ENCODE measurements at regions not wholly inside any gene's neighbourhood (a gene's known extent, or its start where the extent isn't known, plus 50 kb on each side); places are given as distances from the start of the nearest gene placed in this dataset.

DNA sequence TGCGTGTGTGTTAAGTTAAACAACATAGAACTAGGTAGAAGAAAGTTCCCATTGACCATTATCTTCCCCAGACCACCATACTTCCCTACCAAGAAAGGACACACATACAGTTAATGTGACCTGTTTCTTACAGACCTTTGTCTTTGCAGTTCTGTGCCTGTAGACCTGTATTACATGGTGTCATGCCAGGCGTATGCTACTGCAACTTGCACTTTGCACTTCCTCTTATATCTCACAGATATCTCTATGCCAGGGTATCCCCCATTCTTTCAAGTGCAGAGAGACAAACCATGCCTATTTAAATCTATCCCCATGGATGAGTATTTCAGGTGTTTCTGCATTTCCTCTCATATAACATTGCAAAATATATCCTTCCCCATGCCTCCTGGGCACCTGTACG is 136.8 kb upstream of the PKDCC start:
- in situ Hi-C loops (cut with MboI): no loop called here
- H3K4me3 ChIP-seq: no peak overlapping the region
- WGBS (ENCODE audit: insufficient coverage, insufficient replicate concordance, low lambda C conversion rate, missing lambda C conversion rate): 30% methylated on average over 3 of the region's 3 CpGs
- peaks cover 0 to 2% of the 10 kb centered on the region in 2 experiments; a peak in 1 of 4 replicates for H3K27me3 ChIP-seq (replicated peaks in 1 of 2; ENCODE audit: control insufficient read depth in 2 of 2, insufficient read depth in 2 of 2, low read length in 1 of 2)
- no peaks in the 10 kb centered on the region for H3K36me3 ChIP-seq (ENCODE audit: control insufficient read depth in 2 of 2, insufficient read depth in 2 of 2, low read length in 1 of 2)
- H2AFZ ChIP-seq (ENCODE audit: control insufficient read depth, low read depth, low read length): no peak overlapping the region
- RAD21 ChIA-PET (ENCODE audit: unreplicated experiment): no interaction called here
- H3K4me2 ChIP-seq (ENCODE audit: control insufficient read depth, insufficient read depth): no peak overlapping the region
- no peaks in the 10 kb centered on the region; the same call in 2 of the 3 replicates for H3K9me3 ChIP-seq (replicated peaks; ENCODE audit: control insufficient read depth, insufficient read depth, low read length)
- DNase-seq (ENCODE audit: low read depth, low spot score): no peak
- FAIRE-seq: no peak
- no peaks in the 10 kb centered on the region for H4K20me1 ChIP-seq (ENCODE audit: control insufficient read depth, insufficient read depth)
- no peaks in the 10 kb centered on the region for H3K4me1 ChIP-seq (ENCODE audit: control insufficient read depth, insufficient read depth, low read length)
- no peak overlapping the region for H3K27ac ChIP-seq (ENCODE audit: control insufficient read depth, insufficient read depth)
- no peak overlapping the region for H3K9ac ChIP-seq (ENCODE audit: control insufficient read depth, insufficient read depth, low read length)
- SMC1A ChIA-PET (ENCODE audit: uncharacterized antibody, unreplicated experiment): interaction anchor here (0.6 kb wide), 1 partner anchor 19 kb away, joined by 3 read pairs; no protein-coding TSS in a partner anchor
- no peak for TF ChIP-seq SP1 (IDR thresholded peaks at IDR 0.05; ENCODE audit: low read depth, low read length)
- peak; percentile 58; the same call in 1 of the 2 replicates for TF ChIP-seq SPI1 (IDR thresholded peaks at IDR 0.05; ENCODE audit: borderline replicate concordance, insufficient read depth, low read depth, low read length)
- TF ChIP-seq IRF3 (IDR thresholded peaks at IDR 0.05): no peak
- POLR2A ChIA-PET: no interaction called here
- H3K79me2 ChIP-seq (ENCODE audit: control insufficient read depth, insufficient read depth, low read length): no peaks in the 10 kb centered on the region
- intact Hi-C loops (cut with micrococcal nuclease; ENCODE audit: unreplicated experiment): no loop called here
- ATAC-seq: peak; percentile 65
- CTCF ChIA-PET: no interaction called here
- no TSS peak for BruUV-seq (replicated peaks)

DNA sequence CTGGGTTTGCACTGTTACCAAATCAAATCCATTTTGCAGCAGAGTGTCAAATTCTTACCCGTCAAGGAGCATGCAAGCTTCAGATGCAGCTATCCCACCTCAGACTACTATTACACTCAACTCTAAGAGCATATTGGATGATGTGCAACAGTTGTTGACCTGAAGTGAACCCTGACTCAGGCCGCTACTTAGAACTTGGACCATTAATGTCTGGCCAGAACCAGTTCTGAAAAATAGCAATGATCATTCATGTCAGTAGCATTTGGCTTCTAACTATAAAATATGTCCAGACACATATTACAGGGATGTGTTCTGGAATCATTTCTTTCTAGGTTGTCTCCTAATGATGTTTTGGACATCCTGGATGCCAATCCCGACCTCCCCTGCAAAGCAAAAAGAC is 135.5 kb upstream of the PKDCC start:
- ChIA-PET SMC1A (ENCODE audit: uncharacterized antibody, unreplicated experiment) (no interaction called here), RAD21 (ENCODE audit: unreplicated experiment) (no interaction called here), CTCF (no interaction called here), POLR2A (no interaction called here)
- H3K27me3 ChIP-seq (replicated peaks in 1 of 2; ENCODE audit: control insufficient read depth in 2 of 2, insufficient read depth in 2 of 2, low read length in 1 of 2): peaks cover 0 to 2% of the 10 kb centered on the region in 2 experiments; a peak in 1 of 4 replicates
- no peak overlapping the region for H3K4me2 ChIP-seq (ENCODE audit: control insufficient read depth, insufficient read depth)
- intact Hi-C loops (cut with micrococcal nuclease; ENCODE audit: unreplicated experiment): no loop called here
- no peak overlapping the region for H3K4me3 ChIP-seq
- no peaks in the 10 kb centered on the region for H4K20me1 ChIP-seq (ENCODE audit: control insufficient read depth, insufficient read depth)
- in situ Hi-C loops (cut with MboI): no loop called here
- no peak for DNase-seq (ENCODE audit: low read depth, low spot score)
- no peaks in the 10 kb centered on the region for H3K4me1 ChIP-seq (ENCODE audit: control insufficient read depth, insufficient read depth, low read length)
- H3K36me3 ChIP-seq (ENCODE audit: control insufficient read depth in 2 of 2, insufficient read depth in 2 of 2, low read length in 1 of 2): no peaks in the 10 kb centered on the region
- H3K9ac ChIP-seq (ENCODE audit: control insufficient read depth, insufficient read depth, low read length): no peak overlapping the region
- no peaks in the 10 kb centered on the region; the same call in 2 of the 3 replicates for H3K9me3 ChIP-seq (replicated peaks; ENCODE audit: control insufficient read depth, insufficient read depth, low read length)
- no peak overlapping the region for H2AFZ ChIP-seq (ENCODE audit: control insufficient read depth, low read depth, low read length)
- FAIRE-seq: no peak
- H3K79me2 ChIP-seq (ENCODE audit: control insufficient read depth, insufficient read depth, low read length): no peaks in the 10 kb centered on the region
- no peak overlapping the region for H3K27ac ChIP-seq (ENCODE audit: control insufficient read depth, insufficient read depth)
- WGBS (ENCODE audit: insufficient coverage, insufficient replicate concordance, low lambda C conversion rate, missing lambda C conversion rate): 36% methylated on average over 3 of the region's 3 CpGs
- no TSS peak for BruUV-seq (replicated peaks)
- ATAC-seq: no peak
- no peak for TF ChIP-seq PBX3 (IDR thresholded peaks at IDR 0.05; ENCODE audit: insufficient replicate concordance, low read depth, low read length)
- no peak for TF ChIP-seq BMI1 (IDR thresholded peaks at IDR 0.05; ENCODE audit: borderline replicate concordance)
- no peak for TF ChIP-seq HDAC6 (IDR thresholded peaks at IDR 0.05; ENCODE audit: unreplicated experiment)
- TF ChIP-seq ATF3 (IDR thresholded peaks at IDR 0.05; ENCODE audit: borderline replicate concordance, extremely low read depth, low read depth, low read length): no peak
- TF ChIP-seq IRF3 (IDR thresholded peaks at IDR 0.05): no peak
- TF ChIP-seq IKZF2 (IDR thresholded peaks at IDR 0.05): no peak
- TF ChIP-seq ESRRA (IDR thresholded peaks at IDR 0.05; ENCODE audit: low read length): no peak
- TF ChIP-seq WRNIP1 (IDR thresholded peaks at IDR 0.05; ENCODE audit: borderline replicate concordance, low read depth, low read length): no peak
- TF ChIP-seq ETV6 (conservative IDR thresholded peaks at IDR 0.05 in 1 of 2, IDR thresholded peaks at IDR 0.05 in 1 of 2; ENCODE audit: borderline replicate concordance in 1 of 2, low read depth in 1 of 2): no peak
- TF ChIP-seq DPF2 (IDR thresholded peaks at IDR 0.05): no peak

Data from GM12878 (cell line).